Activated naive CD8-positive, alpha-beta T cell (primary cell): ENCODE measurements at regions not wholly inside any gene's neighbourhood (a gene's known extent, or its start where the extent isn't known, plus 50 kb on each side); places are given as distances from the start of the nearest gene placed in this dataset.

Source experiments
- H3K27ac Mint-ChIP-seq: one replicate; pipeline ENCODE4 v1.8.0; 2021; ENCODE audit warnings: mixed read lengths
- H3K27me3 Mint-ChIP-seq: one replicate; pipeline ENCODE4 v1.8.0; 2021; ENCODE audit warnings: mixed read lengths
- H3K36me3 Mint-ChIP-seq: one replicate; pipeline ENCODE4 v1.8.0; 2021; ENCODE audit warnings: mixed read lengths
- H3K4me1 Mint-ChIP-seq: one replicate; pipeline ENCODE4 v1.8.0; 2021; ENCODE audit warnings: low read depth, mixed read lengths
- H3K4me3 Mint-ChIP-seq: one replicate; pipeline ENCODE4 v1.8.0; 2021; ENCODE audit warnings: mild to moderate bottlenecking, mixed read lengths
- H3K9me3 Mint-ChIP-seq: one replicate; pipeline ENCODE4 v1.8.0; 2021; ENCODE audit warnings: low read depth, mixed read lengths

DNA sequence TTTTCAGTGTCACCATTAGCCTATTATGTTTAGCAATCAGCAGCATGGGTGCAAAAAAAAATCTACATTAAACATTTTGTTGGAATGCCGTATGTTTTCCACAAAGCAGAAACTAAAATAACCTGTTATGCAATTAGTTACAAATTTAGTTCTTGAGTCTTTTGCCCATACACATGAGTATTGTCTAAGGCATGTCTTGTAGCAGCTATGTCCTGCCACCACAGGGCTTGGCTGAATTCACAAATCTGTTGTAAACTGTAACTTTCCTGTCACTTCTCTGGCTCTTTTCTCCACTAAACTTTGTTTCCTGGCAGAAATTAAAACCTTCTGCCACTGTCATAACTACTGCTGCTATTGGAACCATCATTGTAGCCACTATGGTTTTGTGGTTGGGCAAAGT is 277.9 kb upstream of the SPRY2 start:
- H3K4me1 Mint-ChIP-seq: no peaks in the 10 kb centered on the region
- no peak overlapping the region for H3K27ac Mint-ChIP-seq
- no peaks in the 10 kb centered on the region for H3K9me3 Mint-ChIP-seq
- no peaks in the 10 kb centered on the region for H3K27me3 Mint-ChIP-seq
- H3K36me3 Mint-ChIP-seq: no peaks in the 10 kb centered on the region
- H3K4me3 Mint-ChIP-seq: no peak overlapping the region

DNA sequence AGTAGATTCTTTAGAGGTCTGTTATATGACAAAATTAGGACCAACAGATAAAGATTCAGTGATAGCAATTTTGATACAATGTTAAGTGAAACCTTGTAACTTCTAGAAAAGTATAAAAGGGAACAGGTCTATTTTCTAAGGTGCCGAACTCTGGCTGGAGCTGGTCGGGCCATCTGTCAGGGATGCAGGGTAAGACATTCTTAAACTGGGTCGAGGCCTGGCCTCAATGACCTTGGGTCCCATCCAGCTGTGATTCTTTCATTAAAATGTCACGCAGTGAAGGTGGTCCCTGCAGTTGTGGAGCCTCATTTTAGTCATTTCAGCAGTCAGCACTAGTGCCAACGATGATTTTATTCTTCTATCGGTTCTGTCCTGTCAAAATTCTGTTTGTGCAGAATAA is 271.9 kb upstream of the SPRY2 start:
- no peak overlapping the region for H3K4me3 Mint-ChIP-seq
- no peaks in the 10 kb centered on the region for H3K27me3 Mint-ChIP-seq
- H3K36me3 Mint-ChIP-seq: no peaks in the 10 kb centered on the region
- H3K4me1 Mint-ChIP-seq: no peaks in the 10 kb centered on the region
- no peaks in the 10 kb centered on the region for H3K9me3 Mint-ChIP-seq
- no peak overlapping the region for H3K27ac Mint-ChIP-seq

DNA sequence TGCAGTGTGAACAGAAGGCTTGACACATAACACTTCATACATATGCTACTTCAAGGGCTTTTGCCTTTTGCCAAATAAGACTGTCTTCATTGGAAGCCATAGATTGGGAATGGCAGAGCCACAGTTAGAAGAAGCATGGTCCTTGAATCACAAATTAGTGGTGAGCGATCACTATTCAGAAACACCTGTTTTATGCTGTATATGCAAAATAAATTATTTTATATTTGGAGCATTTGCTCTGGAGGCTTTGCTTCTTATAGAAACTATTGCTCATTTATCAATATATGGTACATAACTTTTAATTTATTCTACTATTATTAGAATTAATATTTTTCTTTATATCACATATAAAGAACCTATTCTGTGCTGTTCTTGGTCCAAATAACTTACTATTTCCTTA is 270.4 kb upstream of the SPRY2 start:
- no peaks in the 10 kb centered on the region for H3K36me3 Mint-ChIP-seq
- no peaks in the 10 kb centered on the region for H3K9me3 Mint-ChIP-seq
- H3K27ac Mint-ChIP-seq: no peak overlapping the region
- no peaks in the 10 kb centered on the region for H3K27me3 Mint-ChIP-seq
- no peak overlapping the region for H3K4me3 Mint-ChIP-seq
- H3K4me1 Mint-ChIP-seq: no peaks in the 10 kb centered on the region

DNA sequence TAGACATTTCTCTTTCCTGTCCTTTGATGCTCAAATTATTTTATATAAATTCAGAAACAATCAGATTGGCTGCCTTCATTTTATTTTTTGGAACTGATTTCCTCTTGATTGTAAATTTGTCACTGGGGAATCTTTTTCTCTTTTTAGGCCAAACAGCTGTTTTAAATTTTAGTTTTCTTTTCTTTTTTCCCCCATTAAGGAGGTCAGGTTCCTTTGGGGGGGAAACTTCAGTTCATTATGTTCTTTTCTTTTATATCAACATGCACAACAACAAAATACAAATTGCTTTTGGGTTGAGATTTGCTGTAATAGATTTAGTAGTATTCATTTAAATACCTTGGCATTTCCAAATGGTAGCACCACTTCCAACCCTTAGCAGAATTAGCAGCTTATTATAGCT is 264.8 kb upstream of the SPRY2 start:
- no peaks in the 10 kb centered on the region for H3K9me3 Mint-ChIP-seq
- no peak overlapping the region for H3K4me3 Mint-ChIP-seq
- no peaks in the 10 kb centered on the region for H3K4me1 Mint-ChIP-seq
- H3K27me3 Mint-ChIP-seq: no peaks in the 10 kb centered on the region
- H3K36me3 Mint-ChIP-seq: no peaks in the 10 kb centered on the region
- no peak overlapping the region for H3K27ac Mint-ChIP-seq

DNA sequence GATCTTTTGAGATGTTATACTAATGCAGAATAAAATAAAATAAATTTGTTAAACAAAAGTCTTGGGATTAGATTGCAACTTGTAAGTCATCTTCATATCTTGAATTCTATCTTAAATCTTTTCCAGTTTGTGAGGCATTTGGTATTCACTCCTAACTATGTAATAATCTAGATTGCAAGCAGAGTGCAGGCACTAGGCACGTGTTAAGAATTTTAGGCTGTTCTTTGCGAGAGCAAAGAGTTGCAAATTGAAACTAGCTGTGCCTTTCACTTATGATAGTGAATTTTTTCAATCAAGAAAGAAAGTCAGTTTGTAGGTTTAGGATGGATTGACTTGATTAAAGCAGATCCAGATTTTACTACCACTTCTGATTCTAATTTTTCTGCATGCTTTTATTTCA is 264.1 kb upstream of the SPRY2 start:
- Mint-ChIP-seq H3K36me3 (no peaks in the 10 kb centered on the region), H3K4me3 (no peak overlapping the region), H3K27ac (no peak overlapping the region), H3K4me1 (no peaks in the 10 kb centered on the region), H3K27me3 (no peaks in the 10 kb centered on the region), H3K9me3 (no peaks in the 10 kb centered on the region)

DNA sequence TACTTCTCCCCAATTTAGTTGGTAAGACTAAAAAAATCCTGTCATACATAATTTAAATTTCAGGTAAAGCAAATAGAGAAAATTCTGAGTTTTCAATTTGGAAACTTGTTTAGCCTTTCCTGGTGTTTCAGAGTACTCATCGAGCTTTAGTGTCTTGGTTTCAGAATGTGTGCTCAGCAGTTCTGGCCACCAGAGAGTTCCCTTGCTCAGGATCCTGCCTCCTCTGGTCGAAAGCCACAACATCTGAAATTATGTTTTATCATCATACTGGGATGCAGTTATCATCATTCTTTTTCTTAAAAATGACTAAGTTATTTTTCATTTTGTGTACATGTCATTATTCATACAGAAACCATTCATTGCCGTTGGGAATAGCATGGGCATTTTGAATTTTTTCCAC is 263.2 kb upstream of the SPRY2 start:
- Mint-ChIP-seq H3K27ac (no peak overlapping the region), H3K9me3 (no peaks in the 10 kb centered on the region), H3K4me1 (no peaks in the 10 kb centered on the region), H3K4me3 (no peak overlapping the region), H3K27me3 (no peaks in the 10 kb centered on the region), H3K36me3 (no peaks in the 10 kb centered on the region)

DNA sequence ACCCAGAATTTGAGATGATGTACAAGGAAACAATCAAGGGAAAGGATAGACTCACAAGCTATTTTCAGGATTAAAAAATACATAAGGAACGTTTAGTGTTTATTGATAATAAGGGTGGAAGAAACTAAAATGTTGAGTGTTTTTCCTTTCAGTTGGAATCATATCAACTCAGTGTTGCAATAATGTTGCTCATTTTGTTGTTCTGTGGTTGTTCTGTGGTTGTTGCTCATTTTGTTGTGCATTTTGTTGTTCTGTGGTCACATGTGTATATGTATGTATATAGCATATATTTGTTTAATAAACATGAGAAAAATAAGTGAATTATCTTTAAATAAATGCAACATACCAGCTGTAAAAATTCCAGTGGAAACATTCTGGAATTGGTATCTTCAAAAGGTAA is 262.4 kb upstream of the SPRY2 start:
- Mint-ChIP-seq H3K27ac (no peak overlapping the region), H3K9me3 (no peaks in the 10 kb centered on the region), H3K27me3 (no peaks in the 10 kb centered on the region), H3K4me3 (no peak overlapping the region), H3K36me3 (no peaks in the 10 kb centered on the region), H3K4me1 (no peaks in the 10 kb centered on the region)

DNA sequence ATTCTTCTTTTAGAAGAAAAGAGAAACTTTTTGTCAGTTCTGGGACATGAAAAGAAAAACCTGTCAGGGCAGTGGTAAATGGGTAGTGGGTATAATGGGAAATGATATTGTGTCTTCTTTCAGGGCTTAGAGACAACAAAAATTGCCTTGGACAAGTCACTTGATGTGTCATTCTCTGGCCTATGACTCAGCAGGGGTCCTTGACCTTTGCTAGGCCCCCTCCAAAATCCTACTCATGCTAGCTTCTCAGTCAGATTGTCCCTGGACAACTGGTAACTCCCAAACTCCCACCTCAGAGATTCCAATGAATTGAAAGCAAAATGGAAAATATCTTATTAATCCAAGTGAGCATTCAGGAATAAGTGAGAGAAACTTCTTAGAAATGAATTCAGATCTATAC is 258.8 kb upstream of the SPRY2 start:
- H3K27ac Mint-ChIP-seq: no peak overlapping the region
- no peaks in the 10 kb centered on the region for H3K4me1 Mint-ChIP-seq
- H3K9me3 Mint-ChIP-seq: no peaks in the 10 kb centered on the region
- H3K4me3 Mint-ChIP-seq: no peak overlapping the region
- H3K27me3 Mint-ChIP-seq: no peaks in the 10 kb centered on the region
- no peaks in the 10 kb centered on the region for H3K36me3 Mint-ChIP-seq

DNA sequence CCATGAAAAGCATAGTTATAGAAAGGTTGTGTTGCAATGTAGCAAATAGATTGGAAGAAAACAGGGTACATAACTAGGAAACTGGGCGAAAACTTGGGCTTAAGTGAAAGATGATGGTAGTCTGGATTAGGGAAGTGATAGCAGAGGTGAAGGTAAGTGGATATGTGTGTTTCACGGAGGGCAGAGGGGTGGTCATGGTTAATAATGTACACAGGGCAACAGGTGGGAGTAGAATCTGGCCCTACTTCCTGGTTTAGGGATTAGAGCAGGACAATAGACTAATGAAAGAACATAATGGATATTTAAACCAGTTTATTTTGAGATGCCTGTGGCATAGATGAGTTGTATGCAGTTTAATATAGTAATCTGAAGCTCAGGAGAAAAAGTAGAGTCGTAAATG is 257.3 kb upstream of the SPRY2 start:
- Mint-ChIP-seq H3K27ac (no peak overlapping the region), H3K36me3 (no peaks in the 10 kb centered on the region), H3K4me1 (no peaks in the 10 kb centered on the region), H3K4me3 (no peak overlapping the region), H3K27me3 (no peaks in the 10 kb centered on the region), H3K9me3 (no peaks in the 10 kb centered on the region)

DNA sequence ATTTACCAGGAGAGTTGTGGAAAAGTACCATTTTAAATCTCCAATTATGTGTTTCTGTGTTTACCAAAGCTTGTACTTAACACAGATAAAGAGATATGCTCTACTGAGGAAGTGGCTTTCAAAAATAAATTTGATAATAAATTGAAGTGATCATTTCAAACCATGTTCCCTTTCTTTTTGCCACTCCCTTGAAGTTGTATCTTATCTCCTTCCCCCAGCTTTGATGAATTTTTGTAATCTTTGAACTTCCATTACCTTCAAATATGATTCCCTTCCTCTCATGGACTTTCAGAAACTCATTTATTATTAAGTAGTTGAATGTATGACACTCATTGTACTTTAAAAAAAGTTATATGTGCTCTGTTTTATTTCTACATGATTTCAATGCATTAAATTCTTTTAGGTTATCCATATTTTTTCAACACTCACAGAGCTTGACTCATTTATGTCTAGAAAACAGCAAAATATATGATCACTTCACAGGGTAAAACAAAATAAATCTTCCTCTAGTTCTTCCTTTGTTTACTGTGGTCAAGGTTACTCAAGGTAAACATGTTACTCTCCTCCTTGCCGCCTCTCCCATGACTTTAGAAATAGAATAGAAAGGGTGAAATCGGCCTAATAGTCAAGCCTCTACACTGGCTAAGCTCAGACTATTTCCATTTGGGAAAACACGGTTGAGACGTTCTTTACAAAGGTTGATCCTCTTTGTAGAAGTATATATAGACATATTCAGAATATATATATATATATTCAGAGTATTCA is 251.2 kb upstream of the SPRY2 start:
- Mint-ChIP-seq H3K27ac (peak overlapping the region; percentile 12), H3K27me3 (no peaks in the 10 kb centered on the region), H3K36me3 (no peaks in the 10 kb centered on the region), H3K4me3 (no peak overlapping the region), H3K9me3 (no peaks in the 10 kb centered on the region), H3K4me1 (no peaks in the 10 kb centered on the region)

DNA sequence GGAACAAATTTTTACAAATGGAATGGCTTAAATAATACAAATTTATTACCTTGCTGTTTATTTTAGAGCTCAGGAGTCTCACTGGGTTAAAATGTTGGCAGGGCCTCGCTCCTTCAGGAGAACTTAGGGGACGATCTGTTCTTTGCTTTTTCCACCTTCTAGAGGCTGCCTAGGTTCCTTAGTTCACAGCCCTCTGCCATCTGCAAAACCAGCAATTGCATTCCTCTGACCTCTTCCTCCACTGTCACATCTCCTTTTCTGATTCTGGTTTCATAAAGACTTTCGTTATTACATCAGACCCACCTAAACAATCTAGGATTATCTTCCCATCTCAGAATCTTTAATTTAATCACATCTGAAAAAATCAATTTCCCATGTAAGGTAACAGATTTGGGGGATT is 249.6 kb upstream of the SPRY2 start:
- Mint-ChIP-seq H3K4me1 (no peaks in the 10 kb centered on the region), H3K36me3 (no peaks in the 10 kb centered on the region), H3K27ac (no peak overlapping the region), H3K4me3 (no peak overlapping the region), H3K9me3 (no peaks in the 10 kb centered on the region), H3K27me3 (no peaks in the 10 kb centered on the region)

DNA sequence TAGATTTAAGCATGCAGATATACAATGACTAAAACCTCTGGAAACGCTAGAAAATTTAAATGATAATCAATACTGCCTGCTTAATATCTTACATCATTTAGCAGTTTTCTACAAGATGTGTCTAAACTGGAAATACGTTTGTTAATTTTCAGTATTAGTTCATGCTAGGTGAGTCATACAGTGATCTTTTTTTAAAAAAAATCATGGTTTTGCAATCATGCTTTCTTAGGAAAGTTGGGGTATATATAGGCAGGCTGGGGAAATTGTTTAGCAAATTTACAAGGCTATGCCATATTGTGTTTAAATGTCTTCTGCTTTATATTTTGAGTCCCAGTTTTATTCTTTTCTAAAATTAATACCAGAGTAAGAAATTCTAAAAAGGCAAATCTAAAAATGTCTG is 245.4 kb upstream of the SPRY2 start:
- Mint-ChIP-seq H3K36me3 (no peaks in the 10 kb centered on the region), H3K4me3 (no peak overlapping the region), H3K9me3 (peaks cover 4% of the 10 kb centered on the region), H3K27me3 (no peaks in the 10 kb centered on the region), H3K4me1 (no peaks in the 10 kb centered on the region), H3K27ac (no peak overlapping the region)

DNA sequence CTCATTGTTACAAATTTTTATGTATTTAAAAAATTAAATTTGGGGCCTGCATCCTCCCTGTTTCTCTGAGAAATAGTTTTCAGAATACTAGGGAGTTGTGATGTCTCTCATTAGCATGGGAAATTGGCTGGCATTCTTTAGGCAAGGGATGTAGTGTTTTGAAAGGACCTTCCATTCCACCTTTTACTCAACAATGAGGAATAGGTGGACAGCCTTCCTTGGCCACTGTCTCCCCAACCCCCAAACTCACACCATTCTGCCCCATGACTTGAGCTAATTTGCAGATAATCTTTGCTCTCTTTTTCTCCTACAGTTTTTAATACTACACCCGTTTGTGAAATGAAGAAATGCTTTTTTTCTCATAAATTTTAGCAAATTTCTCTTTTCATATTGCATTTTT is 244.6 kb upstream of the SPRY2 start:
- no peak overlapping the region for H3K4me3 Mint-ChIP-seq
- no peak overlapping the region for H3K27ac Mint-ChIP-seq
- no peaks in the 10 kb centered on the region for H3K36me3 Mint-ChIP-seq
- H3K4me1 Mint-ChIP-seq: no peaks in the 10 kb centered on the region
- no peaks in the 10 kb centered on the region for H3K27me3 Mint-ChIP-seq
- H3K9me3 Mint-ChIP-seq: peaks cover 4% of the 10 kb centered on the region

DNA sequence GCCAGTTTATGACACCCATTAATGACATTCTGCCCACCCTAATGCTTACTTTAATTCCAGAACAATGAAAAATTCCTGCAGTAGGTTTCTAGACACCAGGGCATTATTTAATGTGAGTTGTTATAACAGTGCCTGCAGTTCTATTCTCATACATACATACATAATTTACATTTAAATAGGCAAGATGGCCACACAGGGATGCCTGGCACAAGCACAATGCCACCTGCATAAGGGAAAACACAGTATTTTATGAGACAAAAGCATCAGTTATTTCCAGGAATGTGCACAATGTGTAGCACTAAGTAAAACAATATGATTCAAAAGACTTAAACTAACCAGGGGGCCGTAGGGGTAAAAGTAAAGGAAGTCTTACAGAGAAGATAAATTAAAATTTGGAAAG is 243.9 kb upstream of the SPRY2 start:
- Mint-ChIP-seq H3K9me3 (peaks cover 4% of the 10 kb centered on the region), H3K27me3 (no peaks in the 10 kb centered on the region), H3K4me3 (no peak overlapping the region), H3K36me3 (no peaks in the 10 kb centered on the region), H3K27ac (no peak overlapping the region), H3K4me1 (no peaks in the 10 kb centered on the region)

DNA sequence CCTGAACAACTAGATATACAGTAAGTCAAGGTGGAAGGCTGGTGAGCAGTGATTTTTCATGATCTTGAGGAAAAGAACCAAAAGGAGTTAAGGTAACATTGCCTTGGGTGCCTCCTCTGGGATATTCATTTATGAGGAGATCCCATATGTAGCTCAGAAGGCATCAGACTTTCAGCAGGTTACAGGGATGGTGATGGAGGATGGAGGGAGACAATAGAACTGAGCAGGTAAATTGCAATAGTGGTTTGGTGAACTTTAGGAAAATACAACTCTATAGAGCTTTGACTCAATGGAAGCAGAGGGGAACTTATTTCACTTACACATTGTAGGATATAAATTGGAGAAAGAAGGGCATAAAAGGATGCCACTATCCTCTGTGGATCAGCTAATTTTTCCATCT is 243.4 kb upstream of the SPRY2 start:
- Mint-ChIP-seq H3K4me1 (no peaks in the 10 kb centered on the region), H3K4me3 (no peak overlapping the region), H3K9me3 (peaks cover 4% of the 10 kb centered on the region), H3K27ac (no peak overlapping the region), H3K36me3 (no peaks in the 10 kb centered on the region), H3K27me3 (no peaks in the 10 kb centered on the region)

DNA sequence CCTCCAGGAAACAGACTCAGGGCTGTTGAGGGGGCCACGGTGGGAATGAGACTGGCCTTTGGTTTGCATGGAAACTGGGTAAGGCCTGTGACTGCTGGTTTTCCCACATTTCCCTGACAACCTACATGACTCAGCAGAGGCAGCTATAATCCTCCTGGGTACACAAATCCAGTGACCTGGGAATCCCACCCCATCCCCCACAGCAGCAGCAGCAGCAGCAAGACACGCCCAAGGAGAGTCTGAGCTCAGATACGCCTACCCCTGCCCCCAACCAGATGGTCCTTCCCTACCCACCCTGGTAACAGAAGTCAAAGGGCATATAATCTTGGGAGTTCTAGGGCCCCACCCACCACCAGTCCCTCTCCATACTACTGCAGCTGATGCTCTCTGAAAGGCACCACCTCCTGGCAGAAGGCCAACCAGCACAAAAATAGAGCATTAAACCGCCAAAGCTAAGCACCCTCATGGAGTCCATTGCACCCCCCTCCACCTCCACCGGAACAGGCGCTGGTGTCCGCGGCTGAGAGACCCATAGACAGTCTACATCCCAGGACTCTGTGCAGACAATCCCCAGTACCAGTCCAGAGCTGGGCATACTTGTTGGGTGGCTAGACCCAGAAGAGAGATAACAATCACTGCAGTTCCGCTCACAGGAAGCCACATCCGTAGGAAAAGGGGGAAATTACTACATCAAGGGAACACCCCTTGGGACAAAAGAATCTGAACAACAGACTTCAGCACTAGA is 237.2 kb upstream of the SPRY2 start:
- Mint-ChIP-seq H3K9me3 (peaks cover 11% of the 10 kb centered on the region), H3K4me3 (no peak overlapping the region), H3K27me3 (no peaks in the 10 kb centered on the region), H3K4me1 (no peaks in the 10 kb centered on the region), H3K27ac (no peak overlapping the region), H3K36me3 (no peaks in the 10 kb centered on the region)
